ENCODE measurements at regions not wholly inside any gene's neighbourhood (a gene's known extent, or its start where the extent isn't known, plus 50 kb on each side); places are given as distances from the start of the nearest gene placed in this dataset.

DNA sequence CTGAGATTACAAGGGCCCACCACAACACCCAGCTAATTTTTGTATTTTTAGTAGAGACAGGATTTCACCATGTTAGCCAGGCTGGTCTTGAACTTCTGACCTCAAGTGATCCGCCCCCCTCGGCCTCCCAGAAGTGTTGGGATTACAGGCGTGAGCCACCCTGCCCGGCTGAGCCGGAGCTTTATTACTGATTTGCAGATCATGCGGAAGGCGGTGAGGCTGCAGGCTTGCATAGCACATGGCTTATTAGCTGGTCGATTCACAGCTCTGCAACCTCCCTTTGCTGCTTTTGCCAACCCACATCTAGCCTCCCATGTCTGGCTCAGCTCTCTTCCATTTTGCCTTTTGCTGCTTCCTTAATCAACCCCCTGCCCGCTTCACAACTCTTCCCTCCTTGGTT, 210.3 kb downstream of the VAPA start:
- H3K4me2 ChIP-seq (ENCODE audit: low read length) = no peak overlapping the region
- Mint-ChIP-seq H3K36me3 (ENCODE audit: low read depth, unreplicated experiment) (peaks cover 1% of the 10 kb centered on the region), H3K27ac (ENCODE audit: unreplicated experiment) (no peak overlapping the region), H3K4me3 (ENCODE audit: unreplicated experiment) (no peak overlapping the region), H3K4me1 (ENCODE audit: low read depth, unreplicated experiment) (peaks cover 15% of the 10 kb centered on the region), H3K27me3 (ENCODE audit: low read depth, unreplicated experiment) (peaks cover 20% of the 10 kb centered on the region), H3K9me3 (ENCODE audit: unreplicated experiment) (peaks cover 3% of the 10 kb centered on the region)
- peaks cover 21% of the 10 kb centered on the region for H3K4me1 ChIP-seq (ENCODE audit: insufficient read depth, low read length)
- FAIRE-seq (no peak), DNase-seq (ENCODE audit: low read depth) (no peak)
- TF ChIP-seq, protein P1, sequence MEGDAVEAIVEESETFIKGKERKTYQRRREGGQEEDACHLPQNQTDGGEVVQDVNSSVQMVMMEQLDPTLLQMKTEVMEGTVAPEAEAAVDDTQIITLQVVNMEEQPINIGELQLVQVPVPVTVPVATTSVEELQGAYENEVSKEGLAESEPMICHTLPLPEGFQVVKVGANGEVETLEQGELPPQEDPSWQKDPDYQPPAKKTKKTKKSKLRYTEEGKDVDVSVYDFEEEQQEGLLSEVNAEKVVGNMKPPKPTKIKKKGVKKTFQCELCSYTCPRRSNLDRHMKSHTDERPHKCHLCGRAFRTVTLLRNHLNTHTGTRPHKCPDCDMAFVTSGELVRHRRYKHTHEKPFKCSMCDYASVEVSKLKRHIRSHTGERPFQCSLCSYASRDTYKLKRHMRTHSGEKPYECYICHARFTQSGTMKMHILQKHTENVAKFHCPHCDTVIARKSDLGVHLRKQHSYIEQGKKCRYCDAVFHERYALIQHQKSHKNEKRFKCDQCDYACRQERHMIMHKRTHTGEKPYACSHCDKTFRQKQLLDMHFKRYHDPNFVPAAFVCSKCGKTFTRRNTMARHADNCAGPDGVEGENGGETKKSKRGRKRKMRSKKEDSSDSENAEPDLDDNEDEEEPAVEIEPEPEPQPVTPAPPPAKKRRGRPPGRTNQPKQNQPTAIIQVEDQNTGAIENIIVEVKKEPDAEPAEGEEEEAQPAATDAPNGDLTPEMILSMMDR (IDR thresholded peaks at IDR 0.05; ENCODE audit: insufficient read depth, low read depth, low read length) = no peak
- no peak for TF ChIP-seq EZH2 (IDR thresholded peaks at IDR 0.05; ENCODE audit: insufficient read depth, low read length)
- H3K27ac ChIP-seq (ENCODE audit: low read depth, low read length) = no peak overlapping the region
- no peaks in the 10 kb centered on the region for H4K20me1 ChIP-seq (ENCODE audit: insufficient read depth, low read length)
- H3K4me3 ChIP-seq (ENCODE audit: insufficient read depth, low read depth, low read length) = no peak overlapping the region
- H3K9me3 ChIP-seq (ENCODE audit: insufficient read depth, low read depth, low read length) = no peaks in the 10 kb centered on the region
- no peak overlapping the region for H3K9ac ChIP-seq (ENCODE audit: low read length)
- no peaks in the 10 kb centered on the region for H3K27me3 ChIP-seq (ENCODE audit: insufficient read depth, low read length)
- H3K79me2 ChIP-seq (ENCODE audit: insufficient read depth, low read length) = no peaks in the 10 kb centered on the region
- H3K36me3 ChIP-seq (ENCODE audit: insufficient read depth, low read length) = no peaks in the 10 kb centered on the region
- no peak overlapping the region for H2AFZ ChIP-seq (ENCODE audit: low read depth, low read length)

DNA sequence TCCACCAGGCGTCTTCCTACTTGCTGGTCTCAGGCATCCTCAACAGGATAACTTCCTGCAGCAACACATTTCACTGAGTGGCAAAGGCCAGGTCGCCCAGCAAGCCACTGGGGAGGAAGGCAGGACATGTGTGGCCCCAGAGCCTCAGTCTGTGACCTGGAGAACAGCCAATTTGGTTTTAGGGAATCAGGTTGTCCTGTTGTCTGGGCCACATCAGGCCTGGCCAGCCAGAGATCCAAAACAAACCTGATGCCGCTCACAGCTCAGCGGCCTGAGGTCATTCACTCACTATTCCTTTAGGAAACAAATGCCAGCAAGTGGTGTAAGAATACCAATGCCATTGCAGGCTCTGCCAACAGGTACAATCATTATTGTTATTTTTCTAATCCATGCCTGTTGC, 210.7 kb downstream of the VAPA start:
- Mint-ChIP-seq H3K9me3 (ENCODE audit: unreplicated experiment) (peaks cover 3% of the 10 kb centered on the region), H3K27me3 (ENCODE audit: low read depth, unreplicated experiment) (peaks cover 21% of the 10 kb centered on the region), H3K4me3 (ENCODE audit: unreplicated experiment) (no peak overlapping the region), H3K27ac (ENCODE audit: unreplicated experiment) (no peak overlapping the region), H3K36me3 (ENCODE audit: low read depth, unreplicated experiment) (peaks cover 1% of the 10 kb centered on the region), H3K4me1 (ENCODE audit: low read depth, unreplicated experiment) (peaks cover 15% of the 10 kb centered on the region)
- Histone ChIP-seq H3K9me3 (ENCODE audit: insufficient read depth, low read depth, low read length) (no peaks in the 10 kb centered on the region), H3K4me1 (ENCODE audit: insufficient read depth, low read length) (peaks cover 21% of the 10 kb centered on the region), H3K9ac (ENCODE audit: low read length) (no peak overlapping the region), H3K27ac (ENCODE audit: low read depth, low read length) (no peak overlapping the region), H3K4me2 (ENCODE audit: low read length) (no peak overlapping the region), H2AFZ (ENCODE audit: low read depth, low read length) (no peak overlapping the region), H3K79me2 (ENCODE audit: insufficient read depth, low read length) (no peaks in the 10 kb centered on the region), H3K27me3 (ENCODE audit: insufficient read depth, low read length) (no peaks in the 10 kb centered on the region), H4K20me1 (ENCODE audit: insufficient read depth, low read length) (no peaks in the 10 kb centered on the region), H3K36me3 (ENCODE audit: insufficient read depth, low read length) (no peaks in the 10 kb centered on the region), H3K4me3 (ENCODE audit: insufficient read depth, low read depth, low read length) (no peak overlapping the region)
- DNase-seq (ENCODE audit: low read depth) (no peak), FAIRE-seq (no peak)
- TF ChIP-seq EZH2 (IDR thresholded peaks at IDR 0.05; ENCODE audit: insufficient read depth, low read length) = no peak
- TF ChIP-seq, protein P1 (IDR thresholded peaks at IDR 0.05; ENCODE audit: insufficient read depth, low read depth, low read length) = no peak

- H3K4me3 Mint-ChIP-seq (ENCODE audit: unreplicated experiment) = no peak overlapping the region
- H3K27ac Mint-ChIP-seq (ENCODE audit: unreplicated experiment) = no peak overlapping the region
- no peak overlapping the region for H3K9ac ChIP-seq (ENCODE audit: low read length)
- no peaks in the 10 kb centered on the region for H3K36me3 ChIP-seq (ENCODE audit: insufficient read depth, low read length)
- peaks cover 1% of the 10 kb centered on the region for H3K36me3 Mint-ChIP-seq (ENCODE audit: low read depth, unreplicated experiment)
- H3K27me3 ChIP-seq (ENCODE audit: insufficient read depth, low read length) = no peaks in the 10 kb centered on the region
- no peak overlapping the region for H3K4me2 ChIP-seq (ENCODE audit: low read length)
- peaks cover 25% of the 10 kb centered on the region for H3K27me3 Mint-ChIP-seq (ENCODE audit: low read depth, unreplicated experiment)
- H3K4me1 ChIP-seq (ENCODE audit: insufficient read depth, low read length) = peaks cover 21% of the 10 kb centered on the region
- no peaks in the 10 kb centered on the region for H4K20me1 ChIP-seq (ENCODE audit: insufficient read depth, low read length)
- H3K9me3 ChIP-seq (ENCODE audit: insufficient read depth, low read depth, low read length) = no peaks in the 10 kb centered on the region
- H3K27ac ChIP-seq (ENCODE audit: low read depth, low read length) = no peak overlapping the region
- peaks cover 3% of the 10 kb centered on the region for H3K9me3 Mint-ChIP-seq (ENCODE audit: unreplicated experiment)
- TF ChIP-seq, protein P1 (IDR thresholded peaks at IDR 0.05; ENCODE audit: insufficient read depth, low read depth, low read length) = no peak
- no peak for TF ChIP-seq EZH2 (IDR thresholded peaks at IDR 0.05; ENCODE audit: insufficient read depth, low read length)
- no peak overlapping the region for H3K4me3 ChIP-seq (ENCODE audit: insufficient read depth, low read depth, low read length)
- no peaks in the 10 kb centered on the region for H3K79me2 ChIP-seq (ENCODE audit: insufficient read depth, low read length)
- no peak for FAIRE-seq
- DNase-seq (ENCODE audit: low read depth) = no peak
- no peak overlapping the region for H2AFZ ChIP-seq (ENCODE audit: low read depth, low read length)
- peaks cover 15% of the 10 kb centered on the region for H3K4me1 Mint-ChIP-seq (ENCODE audit: low read depth, unreplicated experiment)
Observed at GRCh38 chr18:10124967-10125366, 211.2 kb downstream of the VAPA start.

All from astrocyte (in vitro differentiated cells and primary cell).